GM21381 (cell line): ENCODE measurements at regions not wholly inside any gene's neighbourhood (a gene's known extent, or its start where the extent isn't known, plus 50 kb on each side); places are given as distances from the start of the nearest gene placed in this dataset.

ENCODE experiments used
- ATAC-seq: cut with Tn5 transposase; IDR thresholded peaks from one replicate; pipeline ENCODE4 v1.9.1; 2021; ENCODE audit warnings: mild to moderate bottlenecking, moderate library complexity; ENCODE audit not compliant: unreplicated experiment

GRCh38 chr11:131179836-131180235, 190.6 kb upstream of the NTM start:
- ATAC-seq: no peak

DNA sequence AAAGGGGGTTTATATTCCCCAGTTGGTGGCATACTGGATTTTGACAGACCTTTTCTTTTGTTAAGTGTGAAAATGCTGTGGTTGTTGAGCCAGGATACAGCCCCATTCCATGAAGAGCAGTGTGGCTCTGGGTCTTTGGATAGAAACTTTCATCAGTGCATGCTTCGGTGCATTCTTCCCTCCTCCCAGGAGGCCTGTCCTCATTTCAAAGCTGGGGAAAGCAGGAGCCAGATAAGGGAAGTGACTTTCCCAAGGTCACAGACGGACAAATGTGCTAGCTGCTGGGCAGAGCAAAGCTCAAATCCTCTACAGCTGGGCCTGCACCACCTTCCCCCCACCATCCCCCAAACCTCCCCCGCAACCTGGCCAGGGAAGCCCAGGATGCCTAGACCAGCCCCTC, 184.5 kb upstream of the NTM start:
- ATAC-seq: no peak

- peak; percentile 89 for ATAC-seq
Measured at GRCh38 chr11:131186629-131187101, 183.8 kb upstream of the NTM start.

DNA sequence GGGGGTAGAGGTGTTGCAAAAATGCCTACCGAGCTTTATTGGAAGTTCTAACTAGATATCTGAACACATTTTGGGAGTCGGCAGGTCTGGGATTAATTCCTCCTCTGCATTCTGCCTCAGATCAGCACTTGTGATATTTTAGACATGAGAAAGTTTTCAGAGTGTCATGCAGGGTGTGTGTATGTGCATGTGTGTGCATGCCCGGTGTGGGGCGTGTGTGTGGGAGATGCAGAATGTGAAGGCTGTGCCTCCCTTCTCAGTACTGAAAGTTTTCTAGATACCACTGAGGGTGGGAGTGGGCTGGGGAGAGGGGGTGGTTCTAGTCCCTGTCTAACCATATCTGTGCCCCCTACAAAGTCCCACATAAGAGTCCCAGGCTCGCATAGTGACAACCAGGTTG, 180.0 kb upstream of the NTM start:
- no peak for ATAC-seq

DNA sequence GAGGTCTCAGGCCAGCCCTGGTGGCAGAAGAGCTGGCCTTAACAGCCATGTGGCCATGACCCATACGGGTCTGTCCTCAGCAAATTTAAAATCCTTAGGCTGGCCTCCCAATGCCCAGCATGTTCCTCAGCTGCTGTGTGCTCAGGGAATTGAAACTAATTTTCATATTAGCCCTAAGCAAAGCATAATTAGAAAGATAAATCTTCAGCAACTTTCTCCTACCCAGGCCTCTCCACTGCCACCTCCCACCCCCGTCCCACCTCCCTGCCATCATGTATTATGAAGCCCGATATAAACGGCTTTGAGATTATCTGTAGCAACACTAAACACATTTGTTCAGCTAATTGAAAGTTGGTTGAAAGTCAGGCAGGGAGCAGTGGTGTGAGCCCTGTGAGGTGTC, 178.8 kb upstream of the NTM start:
- no peak for ATAC-seq

DNA sequence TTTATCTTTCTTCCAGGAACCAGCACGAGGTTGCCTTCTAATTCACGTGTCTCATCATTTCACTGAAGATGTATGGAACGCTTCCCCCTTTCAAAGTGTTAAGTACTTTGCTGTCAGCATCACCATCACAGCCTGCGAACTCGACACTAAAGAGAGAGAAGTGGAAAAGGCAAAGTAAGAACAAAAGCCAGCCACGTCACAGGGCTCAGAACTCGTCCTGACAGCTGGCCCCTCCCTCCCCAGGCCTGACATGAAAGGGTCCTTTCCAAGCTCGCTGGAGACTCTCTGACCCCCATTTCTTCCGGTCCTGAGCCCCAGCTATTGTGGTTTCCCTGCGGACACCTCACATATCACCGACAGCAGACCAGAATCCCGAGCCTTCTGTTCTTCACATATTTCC, 177.8 kb upstream of the NTM start:
- no peak for ATAC-seq

- ATAC-seq: no peak
Measured at GRCh38 chr11:131193031-131193501, 177.3 kb upstream of the NTM start.

GRCh38 chr11:131194726-131195125, 175.7 kb upstream of the NTM start:
- no peak for ATAC-seq

GRCh38 chr11:131195661-131196517, 174.5 kb upstream of the NTM start:
- no peak for ATAC-seq

- ATAC-seq: no peak
Measured at GRCh38 chr11:131198161-131199014, 172.0 kb upstream of the NTM start.

DNA sequence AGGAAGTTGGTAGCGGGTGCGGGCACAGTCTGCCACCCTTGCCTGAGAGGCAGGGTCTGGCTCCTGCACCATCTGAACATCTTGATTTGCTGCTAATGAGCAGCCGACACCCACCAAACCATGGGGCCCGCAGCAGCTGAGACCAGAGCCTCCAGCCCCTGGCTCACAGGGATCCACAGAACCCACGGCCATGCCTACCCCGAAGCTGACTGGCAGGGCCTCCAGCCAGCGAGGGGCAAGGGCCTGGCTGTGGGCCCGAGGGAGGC, 171.5 kb upstream of the NTM start:
- ATAC-seq: no peak

DNA sequence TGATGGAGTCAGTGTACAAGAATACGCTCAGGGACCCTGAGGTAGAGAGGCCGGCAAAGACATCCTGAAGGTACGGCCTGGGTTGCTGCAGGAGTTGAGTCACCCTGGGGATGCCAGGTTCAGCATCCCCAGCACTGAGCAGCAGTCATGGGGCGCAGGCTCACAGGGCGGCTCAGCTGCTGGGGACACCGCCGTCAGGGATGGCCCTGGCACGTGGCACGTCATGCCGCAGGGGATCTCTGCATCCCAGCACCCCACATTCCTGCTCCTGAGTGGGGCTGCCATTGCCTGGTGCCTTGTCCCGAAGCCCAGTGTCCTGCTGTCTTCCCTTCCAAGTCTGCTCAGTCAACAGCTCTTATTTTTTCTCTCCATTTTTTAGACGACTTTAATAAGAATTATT, 168.7 kb upstream of the NTM start:
- no peak for ATAC-seq

- no peak for ATAC-seq
Measured at GRCh38 chr11:131203040-131203439, 167.4 kb upstream of the NTM start.

GRCh38 chr11:131204282-131204681, 166.1 kb upstream of the NTM start:
- ATAC-seq: no peak

DNA sequence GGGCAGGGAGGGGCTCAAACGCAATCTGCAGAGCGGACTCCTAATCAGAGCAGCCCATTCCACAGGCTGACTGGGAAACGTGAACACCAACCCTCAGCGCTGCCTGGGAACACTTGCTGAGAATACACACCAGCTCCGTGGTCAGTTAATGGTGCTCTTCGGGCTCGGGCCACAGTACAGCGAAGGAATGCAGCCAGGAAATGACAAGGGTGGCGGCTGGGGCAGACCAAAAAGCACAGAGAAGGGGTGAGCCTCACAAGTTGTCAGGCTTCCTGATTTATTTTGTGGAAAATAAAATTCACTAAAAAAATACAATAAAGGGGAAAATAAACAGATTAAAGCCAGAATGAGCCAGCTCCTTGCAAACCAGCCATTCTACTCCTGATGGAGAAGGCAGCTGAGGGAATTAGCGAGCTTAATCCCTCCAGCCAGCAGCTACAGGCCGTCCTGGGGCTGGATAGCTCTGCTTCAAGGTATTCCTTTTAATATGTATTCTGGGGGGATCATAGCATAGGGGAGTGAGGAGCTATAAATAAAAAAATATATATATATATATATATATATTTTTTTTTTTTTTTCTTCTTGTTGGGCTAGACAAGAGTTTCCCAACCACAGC, 165.5 kb upstream of the NTM start:
- ATAC-seq: no peak

DNA sequence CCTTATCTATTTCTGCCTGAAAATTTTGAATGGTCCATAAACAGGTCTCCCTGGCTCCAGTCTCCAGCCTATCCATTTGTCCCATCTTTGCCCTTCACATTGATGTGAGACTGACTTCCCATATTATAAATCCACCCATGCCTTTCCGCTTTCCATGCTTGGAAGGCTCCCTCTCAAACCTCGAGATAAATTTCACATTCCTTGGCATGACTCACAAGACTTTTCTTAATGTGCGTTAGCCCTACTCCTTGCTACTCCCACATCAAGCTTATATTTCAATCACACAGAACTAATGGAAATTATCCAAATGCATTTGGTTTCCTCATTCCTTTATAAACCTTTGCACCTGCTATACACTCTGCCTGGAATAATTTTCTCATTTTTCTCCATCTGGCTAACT, 163.7 kb upstream of the NTM start:
- ATAC-seq: no peak

- no peak for ATAC-seq
Measured at GRCh38 chr11:131207901-131208300, 162.5 kb upstream of the NTM start.

- no peak for ATAC-seq
Measured at GRCh38 chr11:131217313-131218310, 152.8 kb upstream of the NTM start.

- no peak for ATAC-seq
Measured at GRCh38 chr11:131218542-131218941, 151.9 kb upstream of the NTM start.

DNA sequence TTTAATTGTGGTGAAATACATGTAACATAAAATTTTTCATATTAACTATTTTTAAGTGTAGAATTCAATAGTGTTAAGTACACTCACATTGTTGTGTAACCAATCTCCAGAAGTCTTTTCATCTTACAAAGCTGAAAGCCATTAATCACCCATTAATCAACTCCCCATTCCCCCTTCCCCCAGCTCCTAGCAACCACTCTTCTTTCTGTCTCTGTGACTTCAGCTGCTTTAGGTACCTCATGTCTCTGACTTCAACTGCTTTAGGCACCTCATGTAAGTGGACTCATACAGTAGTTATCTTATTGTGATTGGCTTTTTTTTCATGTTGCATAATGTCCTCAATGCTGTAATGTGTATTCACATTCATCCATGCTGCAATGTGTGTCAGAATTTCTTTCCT, 150.8 kb upstream of the NTM start:
- ATAC-seq: no peak
